GM12878 (cell line): ENCODE measurements at regions not wholly inside any gene's neighbourhood (a gene's known extent, or its start where the extent isn't known, plus 50 kb on each side); places are given as distances from the start of the nearest gene placed in this dataset.

Experiments
- ATAC-seq: fragments of 200-7000 bp; cut with Tn5 transposase; 3 replicates; pipeline ENCODE4 v1.9.1; 2020; ENCODE audit warnings: mild to moderate bottlenecking, moderate library complexity
- BruUV-seq: library from RNA; stranded (reverse); fragments of 400-500 nt; replicated peaks from 2 replicates; lab custom pipeline; 2021; lab: Mats Ljungman, UMichigan
- CTCF ChIA-PET: fragments of 300-600 bp; sonication (Branson Sonifier 250); formaldehyde crosslinking; extraction: SDS; loops from one replicate; lab custom pipeline; 2021; ENCODE audit warnings: inconsistent platforms; lab: Yijun Ruan, JAX
- POLR2A ChIA-PET: fragments of 350-600 bp; formaldehyde crosslinking; extraction: SDS; loops from one replicate; lab custom pipeline; 2021; ENCODE audit warnings: inconsistent platforms; lab: Charles Lee
- RAD21 ChIA-PET: fragments of 300-600 bp; sonication (Branson Sonifier 250); formaldehyde crosslinking; loops from one replicate; lab custom pipeline; 2023; ENCODE audit warnings: antibody characterized with exemption; ENCODE audit not compliant: unreplicated experiment; lab: Charles Lee
- SMC1A ChIA-PET: fragments of 300-600 bp; sonication (Branson Sonifier 250); formaldehyde crosslinking; loops from one replicate; lab custom pipeline; 2023; ENCODE audit not compliant: unreplicated experiment, uncharacterized antibody; lab: Charles Lee
- DNase-seq: peaks from one replicate; pipeline ENCODE4 v3.0.0-alpha.2; 2011; ENCODE audit warnings: low read depth, low spot score
- FAIRE-seq: peaks from 3 replicates; lab custom pipeline; 2011; peaks lifted over from hg19 to GRCh38; lab: Jason Lieb, UNC
- H2AFZ ChIP-seq: 2 replicates; pipeline ENCODE4 v1.6.0; 2011; ENCODE audit warnings: low read depth, low read length, control low read depth; ENCODE audit not compliant: control insufficient read depth
- H3K27ac ChIP-seq: 2 replicates; pipeline ENCODE4 v1.5.1; 2011; ENCODE audit warnings: control low read depth; ENCODE audit not compliant: control insufficient read depth, insufficient read depth
- H3K27me3 ChIP-seq, 2 experiments: replicated peaks in 1 of 2; 2 replicates each; pipeline versions ENCODE4 v1.6.0 to v1.6.1; 2011; ENCODE audit warnings: low read length in 1 of 2; ENCODE audit not compliant: control insufficient read depth in 2 of 2, insufficient read depth in 2 of 2
- H3K36me3 ChIP-seq, 2 experiments: 2 replicates each; pipeline ENCODE4 v1.5.1; 2011; ENCODE audit warnings: low read length in 1 of 2; ENCODE audit not compliant: control insufficient read depth in 2 of 2, insufficient read depth in 2 of 2
- H3K4me1 ChIP-seq: 2 replicates; pipeline ENCODE4 v1.6.1; 2011; ENCODE audit warnings: mild to moderate bottlenecking, low read length, moderate library complexity, mixed read lengths; ENCODE audit not compliant: control insufficient read depth, insufficient read depth
- H3K4me2 ChIP-seq: 2 replicates; pipeline ENCODE4 v1.6.0; 2011; ENCODE audit warnings: control low read depth; ENCODE audit not compliant: control insufficient read depth, insufficient read depth
- H3K4me3 ChIP-seq: fragments of 200-600 bp; sonication (generic); 2 replicates; pipeline ENCODE4 v1.5.1; 2016
- H3K79me2 ChIP-seq: 2 replicates; pipeline ENCODE4 v1.6.0; 2011; ENCODE audit warnings: low read length; ENCODE audit not compliant: control insufficient read depth, insufficient read depth
- H3K9ac ChIP-seq: 2 replicates; pipeline ENCODE4 v1.8.0; 2011; ENCODE audit warnings: low read length, control low read depth, mixed read lengths; ENCODE audit not compliant: control insufficient read depth, insufficient read depth
- H3K9me3 ChIP-seq: replicated peaks from 3 replicates; pipeline ENCODE4 v1.5.1; 2011; ENCODE audit warnings: mild to moderate bottlenecking, low read length; ENCODE audit not compliant: control insufficient read depth, insufficient read depth
- H4K20me1 ChIP-seq: 2 replicates; pipeline ENCODE4 v1.6.0; 2011; ENCODE audit not compliant: control insufficient read depth, insufficient read depth
- CBX3 ChIP-seq: fragments of 200-600 bp; sonication (generic); IDR thresholded peaks from 2 replicates; pipeline ENCODE4 v1.6.1; 2016; ENCODE audit warnings: low read depth, borderline replicate concordance
- CBX5 ChIP-seq: sonication (generic); IDR thresholded peaks from 2 replicates; pipeline ENCODE4 v1.6.1; 2016; ENCODE audit warnings: low read depth, moderate library complexity, mild to moderate bottlenecking, inconsistent platforms
- CHD4 ChIP-seq: fragments of 200-600 bp; sonication (generic); IDR thresholded peaks from 2 replicates; pipeline ENCODE4 v1.6.1; 2016; ENCODE audit warnings: mild to moderate bottlenecking
- CUX1 ChIP-seq: IDR thresholded peaks from 2 replicates; pipeline ENCODE4 v1.6.1; 2012; ENCODE audit warnings: improper control_type of control experiment, low read depth, low read length; ENCODE audit not compliant: insufficient replicate concordance
- LARP7 ChIP-seq: fragments of 450-650 bp; IDR thresholded peaks from 2 replicates; pipeline ENCODE4 v1.6.1; 2017; ENCODE audit warnings: mild to moderate bottlenecking
- NBN ChIP-seq: fragments of 450-650 bp; IDR thresholded peaks from 2 replicates; pipeline ENCODE4 v1.6.1; 2016
- NR2C1 ChIP-seq: fragments of 450-650 bp; IDR thresholded peaks from 2 replicates; pipeline ENCODE4 v1.6.1; 2017; ENCODE audit warnings: antibody characterized with exemption, mild to moderate bottlenecking, moderate library complexity
- ZBED1 ChIP-seq: IDR thresholded peaks from 2 replicates; pipeline ENCODE4 v1.6.1; 2016; ENCODE audit warnings: borderline replicate concordance
- WGBS: methylation state at CpG from one replicate; pipeline ENCODE4 v1.1.6; 2016; ENCODE audit warnings: low lambda C conversion rate; ENCODE audit not compliant: insufficient replicate concordance, insufficient coverage; ENCODE audit errors: missing lambda C conversion rate; 5-methylcytosine and 5-hydroxymethylcytosine counted together
- in situ Hi-C: fragments of 300-500 bp; cut with MboI; formaldehyde crosslinking; loops from 9 replicates; pipeline ENCODE4 v1.14.3; 2018; ENCODE audit warnings: mixed read lengths
- intact Hi-C: fragments of 100-400 bp; cut with micrococcal nuclease; formaldehyde crosslinking; loops from one replicate; pipeline ENCODE4 v1.14.2; 2022; ENCODE audit not compliant: unreplicated experiment
- TF ChIP-seq, protein P1 (sequence below): fragments of 450-650 bp; IDR thresholded peaks from 2 replicates; pipeline ENCODE4 v1.6.1; 2017; ENCODE audit warnings: mild to moderate bottlenecking, moderate library complexity

- SMC1A ChIA-PET: no interaction called here
- H3K79me2 ChIP-seq: no peaks in the 10 kb centered on the region
- no peak for DNase-seq
- ATAC-seq: no peak
- FAIRE-seq: no peak
- no peaks in the 10 kb centered on the region for H3K9me3 ChIP-seq
- H2AFZ ChIP-seq: no peak overlapping the region
- H3K4me3 ChIP-seq: no peak overlapping the region
- POLR2A ChIA-PET: no interaction called here
- TF ChIP-seq, protein P1, sequence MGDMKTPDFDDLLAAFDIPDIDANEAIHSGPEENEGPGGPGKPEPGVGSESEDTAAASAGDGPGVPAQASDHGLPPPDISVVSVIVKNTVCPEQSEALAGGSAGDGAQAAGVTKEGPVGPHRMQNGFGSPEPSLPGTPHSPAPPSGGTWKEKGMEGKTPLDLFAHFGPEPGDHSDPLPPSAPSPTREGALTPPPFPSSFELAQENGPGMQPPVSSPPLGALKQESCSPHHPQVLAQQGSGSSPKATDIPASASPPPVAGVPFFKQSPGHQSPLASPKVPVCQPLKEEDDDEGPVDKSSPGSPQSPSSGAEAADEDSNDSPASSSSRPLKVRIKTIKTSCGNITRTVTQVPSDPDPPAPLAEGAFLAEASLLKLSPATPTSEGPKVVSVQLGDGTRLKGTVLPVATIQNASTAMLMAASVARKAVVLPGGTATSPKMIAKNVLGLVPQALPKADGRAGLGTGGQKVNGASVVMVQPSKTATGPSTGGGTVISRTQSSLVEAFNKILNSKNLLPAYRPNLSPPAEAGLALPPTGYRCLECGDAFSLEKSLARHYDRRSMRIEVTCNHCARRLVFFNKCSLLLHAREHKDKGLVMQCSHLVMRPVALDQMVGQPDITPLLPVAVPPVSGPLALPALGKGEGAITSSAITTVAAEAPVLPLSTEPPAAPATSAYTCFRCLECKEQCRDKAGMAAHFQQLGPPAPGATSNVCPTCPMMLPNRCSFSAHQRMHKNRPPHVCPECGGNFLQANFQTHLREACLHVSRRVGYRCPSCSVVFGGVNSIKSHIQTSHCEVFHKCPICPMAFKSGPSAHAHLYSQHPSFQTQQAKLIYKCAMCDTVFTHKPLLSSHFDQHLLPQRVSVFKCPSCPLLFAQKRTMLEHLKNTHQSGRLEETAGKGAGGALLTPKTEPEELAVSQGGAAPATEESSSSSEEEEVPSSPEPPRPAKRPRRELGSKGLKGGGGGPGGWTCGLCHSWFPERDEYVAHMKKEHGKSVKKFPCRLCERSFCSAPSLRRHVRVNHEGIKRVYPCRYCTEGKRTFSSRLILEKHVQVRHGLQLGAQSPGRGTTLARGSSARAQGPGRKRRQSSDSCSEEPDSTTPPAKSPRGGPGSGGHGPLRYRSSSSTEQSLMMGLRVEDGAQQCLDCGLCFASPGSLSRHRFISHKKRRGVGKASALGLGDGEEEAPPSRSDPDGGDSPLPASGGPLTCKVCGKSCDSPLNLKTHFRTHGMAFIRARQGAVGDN: no peak
- TF ChIP-seq CHD4: no peak
- no peak for TF ChIP-seq LARP7
- no peak for TF ChIP-seq CBX5
- no peak for TF ChIP-seq CBX3
- no peak for TF ChIP-seq NR2C1
- TF ChIP-seq NBN: no peak
- TF ChIP-seq CUX1: no peak
- TF ChIP-seq ZBED1: no peak
- no peak overlapping the region for H3K27ac ChIP-seq
- in situ Hi-C loops (no loop called here), intact Hi-C loops (no loop called here)
- 2% methylated on average over 3 of the region's 3 CpGs for WGBS
- CTCF ChIA-PET: no interaction called here
- H3K9ac ChIP-seq: no peak overlapping the region
- H3K36me3 ChIP-seq: no peaks in the 10 kb centered on the region
- H3K4me2 ChIP-seq: no peak overlapping the region
- no peaks in the 10 kb centered on the region for H4K20me1 ChIP-seq
- no peaks in the 10 kb centered on the region for H3K4me1 ChIP-seq
- RAD21 ChIA-PET: no interaction called here
- H3K27me3 ChIP-seq: peaks cover 0 to 1% of the 10 kb centered on the region in 2 experiments; a peak in 1 of 4 replicates
- no TSS peak for BruUV-seq
These were observed 132.6 kb downstream of the RPS24 start for GRCh38 chr10:78166261-78166660.
